ACC112 (cell line): ENCODE measurements at regions not wholly inside any gene's neighbourhood (a gene's known extent, or its start where the extent isn't known, plus 50 kb on each side); places are given as distances from the start of the nearest gene placed in this dataset.

Experiments used
- H2AFZ ChIP-seq: fragments of 200-600 bp; sonication (generic); one replicate; pipeline ENCODE4 v1.6.0; 2017; ENCODE audit warnings: antibody characterized with exemption, low read length; ENCODE audit not compliant: unreplicated experiment
- H3K27ac ChIP-seq: fragments of 200-600 bp; sonication (generic); 2 replicates; pipeline ENCODE4 v1.5.1; 2014; ENCODE audit warnings: low read depth, mild to moderate bottlenecking, antibody characterized with exemption, low read length, moderate library complexity
- H3K27me3 ChIP-seq: fragments of 200-600 bp; sonication (generic); 2 replicates; pipeline ENCODE4 v1.6.1; 2014; ENCODE audit warnings: mild to moderate bottlenecking, antibody characterized with exemption, low read length, moderate library complexity, mixed read lengths; ENCODE audit not compliant: insufficient read depth
- H3K36me3 ChIP-seq: fragments of 200-600 bp; sonication (generic); 2 replicates; pipeline ENCODE4 v1.6.1; 2016; ENCODE audit warnings: mild to moderate bottlenecking, antibody characterized with exemption, low read length, moderate library complexity, mixed read lengths; ENCODE audit not compliant: insufficient read depth
- H3K4me1 ChIP-seq: fragments of 200-600 bp; sonication (generic); one replicate; pipeline ENCODE4 v1.6.1; 2016; ENCODE audit warnings: low read length, mixed read lengths; ENCODE audit not compliant: insufficient read depth, unreplicated experiment, control insufficient read depth
- H3K4me3 ChIP-seq: fragments of 200-600 bp; sonication (generic); 2 replicates; pipeline ENCODE4 v1.5.1; 2014; ENCODE audit warnings: mild to moderate bottlenecking, low read depth, low read length
- H3K79me2 ChIP-seq: fragments of 200-600 bp; sonication (generic); one replicate; pipeline ENCODE4 v1.6.0; 2016; ENCODE audit warnings: low read length; ENCODE audit not compliant: control insufficient read depth, unreplicated experiment, insufficient read depth

GRCh38 chr13:44267980-44268379 is 105.6 kb upstream of the SERP2 start:
- no peaks in the 10 kb centered on the region for H3K79me2 ChIP-seq
- H3K27ac ChIP-seq: peak overlapping the region; percentile 73
- H3K4me3 ChIP-seq: peak overlapping the region; percentile 8; the same call in 1 of the 2 replicates
- H3K27me3 ChIP-seq: no peaks in the 10 kb centered on the region
- peak overlapping the region; percentile 40 for H2AFZ ChIP-seq
- peaks cover 45% of the 10 kb centered on the region for H3K4me1 ChIP-seq
- H3K36me3 ChIP-seq: no peaks in the 10 kb centered on the region

- H3K27me3 ChIP-seq: no peaks in the 10 kb centered on the region
- peaks cover 48% of the 10 kb centered on the region for H3K4me1 ChIP-seq
- H3K27ac ChIP-seq: 0 out of 2 replicates have a peak overlapping the region, but pooled peaks have one; percentile 1
- no peak overlapping the region for H3K4me3 ChIP-seq
- H3K79me2 ChIP-seq: no peaks in the 10 kb centered on the region
- no peak overlapping the region for H2AFZ ChIP-seq
- H3K36me3 ChIP-seq: no peaks in the 10 kb centered on the region
Measured at GRCh38 chr13:44268980-44269379, 104.6 kb upstream of the SERP2 start.

GRCh38 chr13:44270150-44270549 is 103.5 kb upstream of the SERP2 start:
- H3K27me3 ChIP-seq: no peaks in the 10 kb centered on the region
- H3K79me2 ChIP-seq: no peaks in the 10 kb centered on the region
- no peak overlapping the region for H2AFZ ChIP-seq
- H3K27ac ChIP-seq: peak overlapping the region; percentile 81; the same call in 1 of the 2 replicates
- no peak overlapping the region for H3K4me3 ChIP-seq
- H3K4me1 ChIP-seq: peaks cover 53% of the 10 kb centered on the region
- H3K36me3 ChIP-seq: no peaks in the 10 kb centered on the region

- Histone ChIP-seq H3K4me1 (peaks cover 54% of the 10 kb centered on the region), H3K79me2 (no peaks in the 10 kb centered on the region), H2AFZ (peak overlapping the region; percentile 86), H3K4me3 (no peak overlapping the region), H3K27me3 (no peaks in the 10 kb centered on the region), H3K36me3 (no peaks in the 10 kb centered on the region), H3K27ac (peak overlapping the region; percentile 81)
Measured at GRCh38 chr13:44271031-44271455, 102.6 kb upstream of the SERP2 start.

- peak overlapping the region; percentile 81 for H3K27ac ChIP-seq
- no peaks in the 10 kb centered on the region for H3K79me2 ChIP-seq
- no peaks in the 10 kb centered on the region for H3K36me3 ChIP-seq
- no peaks in the 10 kb centered on the region for H3K27me3 ChIP-seq
- H3K4me1 ChIP-seq: peaks cover 54% of the 10 kb centered on the region
- H3K4me3 ChIP-seq: no peak overlapping the region
- peak overlapping the region; percentile 86 for H2AFZ ChIP-seq
Measured at GRCh38 chr13:44271473-44271872, 102.2 kb upstream of the SERP2 start.

GRCh38 chr13:44271915-44272341 is 101.7 kb upstream of the SERP2 start:
- H3K27ac ChIP-seq: peak overlapping the region; percentile 81
- H3K79me2 ChIP-seq: no peaks in the 10 kb centered on the region
- H3K27me3 ChIP-seq: no peaks in the 10 kb centered on the region
- H3K4me1 ChIP-seq: peaks cover 54% of the 10 kb centered on the region
- H2AFZ ChIP-seq: no peak overlapping the region
- no peaks in the 10 kb centered on the region for H3K36me3 ChIP-seq
- H3K4me3 ChIP-seq: no peak overlapping the region

GRCh38 chr13:44272692-44273091 is 100.9 kb upstream of the SERP2 start:
- no peaks in the 10 kb centered on the region for H3K79me2 ChIP-seq
- no peaks in the 10 kb centered on the region for H3K27me3 ChIP-seq
- no peak overlapping the region for H3K4me3 ChIP-seq
- H3K36me3 ChIP-seq: no peaks in the 10 kb centered on the region
- H3K27ac ChIP-seq: no peak overlapping the region
- H3K4me1 ChIP-seq: peaks cover 50% of the 10 kb centered on the region
- no peak overlapping the region for H2AFZ ChIP-seq

GRCh38 chr13:44273216-44273615 is 100.4 kb upstream of the SERP2 start:
- Histone ChIP-seq H3K4me3 (no peak overlapping the region), H3K27ac (peak overlapping the region; percentile 93; the same call in 1 of the 2 replicates), H2AFZ (no peak overlapping the region), H3K79me2 (no peaks in the 10 kb centered on the region), H3K27me3 (no peaks in the 10 kb centered on the region), H3K36me3 (no peaks in the 10 kb centered on the region), H3K4me1 (peaks cover 45% of the 10 kb centered on the region)

- Histone ChIP-seq H3K36me3 (no peaks in the 10 kb centered on the region), H3K79me2 (no peaks in the 10 kb centered on the region), H2AFZ (peak overlapping the region; percentile 100), H3K27ac (peak overlapping the region; percentile 93), H3K27me3 (no peaks in the 10 kb centered on the region), H3K4me1 (peaks cover 35% of the 10 kb centered on the region), H3K4me3 (peak overlapping the region; percentile 64)
Measured at GRCh38 chr13:44273991-44274770, 99.4 kb upstream of the SERP2 start.

GRCh38 chr13:44274771-44275205 is 98.8 kb upstream of the SERP2 start:
- Histone ChIP-seq H2AFZ (peak overlapping the region; percentile 100), H3K36me3 (no peaks in the 10 kb centered on the region), H3K27me3 (no peaks in the 10 kb centered on the region), H3K27ac (peak overlapping the region; percentile 93), H3K4me3 (peak overlapping the region; percentile 64), H3K4me1 (peaks cover 34% of the 10 kb centered on the region), H3K79me2 (no peaks in the 10 kb centered on the region)

- Histone ChIP-seq H2AFZ (peak overlapping the region; percentile 100), H3K4me1 (peaks cover 32% of the 10 kb centered on the region), H3K27me3 (no peaks in the 10 kb centered on the region), H3K4me3 (no peak overlapping the region), H3K36me3 (no peaks in the 10 kb centered on the region), H3K27ac (peak overlapping the region; percentile 93; the same call in 1 of the 2 replicates), H3K79me2 (no peaks in the 10 kb centered on the region)
Measured at GRCh38 chr13:44275381-44275780, 98.2 kb upstream of the SERP2 start.
